Activated naive CD4-positive, alpha-beta T cell treated with anti-CD3 and anti-CD28 coated beads for 36 hours (primary cell): ENCODE measurements at regions not wholly inside any gene's neighbourhood (a gene's known extent, or its start where the extent isn't known, plus 50 kb on each side); places are given as distances from the start of the nearest gene placed in this dataset.

ENCODE experiments used
- CTCF ChIA-PET: fragments of 350-600 bp; sonication (Branson Sonifier 250); formaldehyde crosslinking; loops from one replicate; lab custom pipeline; 2021; ENCODE audit warnings: antibody characterized with exemption; lab: Charles Lee
- DNase-seq: peaks from one replicate; pipeline ENCODE4 v3.0.0-alpha.2; 2020
- H3K27ac Mint-ChIP-seq: one replicate; pipeline ENCODE4 v1.8.0; 2021; ENCODE audit warnings: mild to moderate bottlenecking, mixed read lengths
- H3K27me3 Mint-ChIP-seq: one replicate; pipeline ENCODE4 v1.8.0; 2021; ENCODE audit warnings: low read depth, mixed read lengths
- H3K36me3 Mint-ChIP-seq: one replicate; pipeline ENCODE4 v1.8.0; 2021; ENCODE audit warnings: low read depth, mixed read lengths
- H3K4me1 Mint-ChIP-seq: one replicate; pipeline ENCODE4 v1.8.0; 2021; ENCODE audit warnings: low read depth, mixed read lengths
- H3K4me3 Mint-ChIP-seq: one replicate; pipeline ENCODE4 v1.8.0; 2021; ENCODE audit warnings: mild to moderate bottlenecking, moderate library complexity, mixed read lengths
- H3K9me3 Mint-ChIP-seq: one replicate; pipeline ENCODE4 v1.8.0; 2021; ENCODE audit warnings: mixed read lengths
- intact Hi-C: fragments of 100-400 bp; cut with micrococcal nuclease; formaldehyde crosslinking; loops from one replicate; pipeline ENCODE4 v1.15.1; 2023

DNA sequence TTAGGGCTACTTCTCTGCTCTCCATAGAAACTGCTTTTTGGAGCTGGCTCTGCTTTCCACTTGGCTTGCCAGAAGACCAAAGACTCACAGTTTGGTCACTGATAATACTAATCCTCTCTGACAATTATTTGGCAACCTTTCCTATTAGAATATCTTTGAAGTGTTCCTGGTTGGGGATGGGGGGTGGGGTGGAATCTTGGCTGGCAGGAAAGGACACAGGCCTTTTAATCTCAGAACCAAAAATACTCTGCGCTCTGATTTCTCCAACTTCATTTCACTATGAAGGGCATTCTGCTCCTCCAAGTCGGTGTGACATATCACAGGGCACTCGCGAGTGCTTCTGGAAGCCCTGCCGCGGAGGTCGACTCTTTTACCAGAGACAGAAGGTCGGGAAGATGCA lies 1329.0 kb upstream of the WWC1 start:
- Mint-ChIP-seq H3K4me3 (no peak overlapping the region), H3K27ac (no peak overlapping the region), H3K9me3 (peaks cover 12% of the 10 kb centered on the region), H3K4me1 (no peaks in the 10 kb centered on the region), H3K36me3 (no peaks in the 10 kb centered on the region), H3K27me3 (no peaks in the 10 kb centered on the region)
- intact Hi-C loops, result no loop called here
- no peak for DNase-seq
- CTCF ChIA-PET, result interaction anchor here (0.6 kb wide), 1 partner anchor 100 kb away, joined by 4 read pairs; no protein-coding TSS in a partner anchor

DNA sequence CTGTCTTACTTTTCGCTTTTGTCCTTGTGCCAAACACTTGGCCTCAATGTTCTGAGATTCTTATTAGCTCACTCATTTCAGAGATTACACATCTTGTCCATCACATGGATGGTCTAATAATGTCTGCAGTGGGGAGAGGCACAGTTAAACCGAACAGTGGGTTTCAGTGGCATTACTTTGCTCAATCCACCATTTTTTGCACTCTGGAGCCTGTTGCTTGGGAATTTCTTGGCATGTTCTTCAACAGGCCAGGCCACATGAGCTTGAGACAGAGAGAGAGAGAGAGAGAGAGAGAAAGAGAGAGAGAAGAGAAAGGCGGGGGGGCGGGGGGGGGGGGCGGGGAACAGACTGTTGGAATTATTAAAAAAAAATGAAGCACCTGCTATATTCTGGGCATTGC lies 1327.8 kb upstream of the WWC1 start:
- Mint-ChIP-seq H3K27me3 (no peaks in the 10 kb centered on the region), H3K27ac (no peak overlapping the region), H3K4me3 (no peak overlapping the region), H3K9me3 (peaks cover 12% of the 10 kb centered on the region), H3K4me1 (no peaks in the 10 kb centered on the region), H3K36me3 (no peaks in the 10 kb centered on the region)
- DNase-seq, result no peak
- CTCF ChIA-PET, result no interaction called here
- intact Hi-C loops, result no loop called here

DNA sequence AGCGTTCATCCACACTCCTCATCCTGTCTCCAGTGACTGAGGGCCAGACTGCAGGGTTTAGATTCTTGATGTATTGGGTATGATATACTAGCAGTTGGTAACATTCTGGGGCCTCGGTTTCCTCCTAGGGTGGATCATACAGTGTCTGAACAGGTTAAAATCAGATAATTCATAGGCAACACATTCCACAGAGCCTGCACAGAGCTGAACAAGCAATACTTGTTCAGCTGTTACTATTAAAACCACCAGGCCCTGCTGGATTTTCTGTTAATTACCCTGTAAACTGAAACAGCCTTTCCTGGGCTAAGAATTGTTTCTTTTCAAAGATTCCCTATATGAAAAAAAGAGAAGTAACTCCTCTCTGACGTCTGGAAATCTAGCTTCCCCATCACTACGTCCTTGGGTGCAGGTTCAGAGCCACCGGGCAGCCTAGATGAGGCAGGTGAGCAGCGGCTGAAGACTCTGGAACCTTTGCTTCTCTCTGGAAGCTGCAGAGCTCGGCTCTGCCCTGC lies 1313.5 kb upstream of the WWC1 start:
- Mint-ChIP-seq H3K27me3 (peaks cover 33% of the 10 kb centered on the region), H3K4me1 (no peaks in the 10 kb centered on the region), H3K27ac (no peak overlapping the region), H3K36me3 (no peaks in the 10 kb centered on the region), H3K4me3 (no peak overlapping the region), H3K9me3 (no peaks in the 10 kb centered on the region)
- DNase-seq, result no peak
- intact Hi-C loops, result no loop called here
- CTCF ChIA-PET, result no interaction called here

DNA sequence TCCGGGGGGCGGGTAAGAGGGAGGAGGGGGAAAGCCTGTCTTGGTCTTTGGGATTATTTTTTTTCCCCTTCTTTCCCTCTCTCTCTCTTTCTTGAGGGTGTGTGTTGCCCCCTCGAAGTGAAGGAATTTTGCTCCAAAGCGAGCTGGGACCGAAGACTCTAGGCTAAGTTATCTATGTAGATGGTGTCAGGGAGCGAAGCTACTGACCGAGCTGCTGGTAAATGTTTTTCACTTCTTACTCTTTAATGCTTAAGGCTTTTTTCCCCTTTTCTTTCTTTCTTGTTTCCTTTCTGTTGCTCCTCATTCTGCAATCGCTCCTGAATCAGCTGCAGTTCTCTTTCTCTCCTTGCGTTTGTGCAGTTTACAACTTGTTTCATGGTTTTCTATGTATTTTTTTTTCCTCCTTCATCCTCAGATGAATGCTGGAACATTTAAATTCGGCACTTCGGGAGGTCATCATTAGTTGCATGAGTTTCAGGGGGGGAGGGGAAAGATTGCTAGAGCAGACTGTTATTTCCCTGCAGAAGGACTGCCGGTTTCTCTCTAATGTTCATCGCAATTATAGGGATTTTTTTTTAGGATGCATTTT lies 1312.0 kb upstream of the WWC1 start:
- CTCF ChIA-PET, result no interaction called here

DNA sequence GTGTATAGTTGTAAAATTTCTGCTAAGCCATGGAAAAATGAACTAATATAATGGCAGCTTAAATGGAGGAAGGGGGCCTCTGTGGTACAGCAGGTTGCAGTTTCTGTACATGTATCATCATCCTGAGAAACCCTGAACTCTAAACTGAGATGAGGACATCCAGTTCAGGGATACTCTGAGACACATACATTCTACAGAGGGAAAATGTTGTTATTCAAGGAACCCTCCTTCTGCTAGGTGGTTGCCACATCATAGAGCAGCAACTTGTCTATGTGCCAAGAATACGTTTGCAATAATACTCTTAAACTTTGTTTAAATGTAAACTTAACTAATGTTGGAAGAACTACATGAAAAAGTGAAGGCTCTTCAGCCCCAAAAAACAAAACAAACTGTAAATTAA lies 1310.8 kb upstream of the WWC1 start:
- intact Hi-C loops, result no loop called here

More for the DNA sequence above, 1312.0 kb upstream of the WWC1 start:
- Mint-ChIP-seq H3K4me3 (no peak overlapping the region), H3K27ac (no peak overlapping the region), H3K27me3 (peaks cover 33% of the 10 kb centered on the region), H3K4me1 (no peaks in the 10 kb centered on the region), H3K36me3 (no peaks in the 10 kb centered on the region), H3K9me3 (no peaks in the 10 kb centered on the region)
- intact Hi-C loops, result no loop called here
- DNase-seq, result no peak

DNA sequence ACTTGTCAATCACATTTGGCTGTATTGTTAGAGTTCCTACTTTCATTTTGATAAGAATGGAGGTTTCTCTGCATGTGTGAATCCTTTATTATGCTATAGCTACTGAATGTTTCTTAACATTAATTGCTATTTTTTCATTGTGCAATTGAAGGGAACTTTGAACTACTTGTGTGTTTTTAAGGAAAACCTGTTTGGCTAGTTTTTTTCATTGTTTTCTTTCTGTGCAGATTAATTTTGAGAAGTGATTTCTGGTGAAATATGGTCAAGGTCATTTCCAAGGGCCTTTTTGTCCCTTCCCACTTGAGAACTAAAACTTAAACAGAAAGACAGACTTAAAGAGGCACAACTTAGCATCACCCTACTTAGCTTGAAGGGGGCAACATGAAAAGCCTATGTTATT lies 1309.2 kb upstream of the WWC1 start:
- Mint-ChIP-seq H3K4me3 (no peak overlapping the region), H3K36me3 (no peaks in the 10 kb centered on the region), H3K4me1 (no peaks in the 10 kb centered on the region), H3K27ac (no peak overlapping the region), H3K27me3 (peaks cover 27% of the 10 kb centered on the region), H3K9me3 (no peaks in the 10 kb centered on the region)
- intact Hi-C loops, result no loop called here
- CTCF ChIA-PET, result no interaction called here
- no peak for DNase-seq

More for the DNA sequence above, 1310.8 kb upstream of the WWC1 start:
- no peak for DNase-seq
- H3K4me1 Mint-ChIP-seq, result no peaks in the 10 kb centered on the region
- H3K36me3 Mint-ChIP-seq, result no peaks in the 10 kb centered on the region
- H3K27me3 Mint-ChIP-seq, result peaks cover 32% of the 10 kb centered on the region
- no peak overlapping the region for H3K4me3 Mint-ChIP-seq
- H3K9me3 Mint-ChIP-seq, result no peaks in the 10 kb centered on the region
- no peak overlapping the region for H3K27ac Mint-ChIP-seq
- CTCF ChIA-PET, result no interaction called here

DNA sequence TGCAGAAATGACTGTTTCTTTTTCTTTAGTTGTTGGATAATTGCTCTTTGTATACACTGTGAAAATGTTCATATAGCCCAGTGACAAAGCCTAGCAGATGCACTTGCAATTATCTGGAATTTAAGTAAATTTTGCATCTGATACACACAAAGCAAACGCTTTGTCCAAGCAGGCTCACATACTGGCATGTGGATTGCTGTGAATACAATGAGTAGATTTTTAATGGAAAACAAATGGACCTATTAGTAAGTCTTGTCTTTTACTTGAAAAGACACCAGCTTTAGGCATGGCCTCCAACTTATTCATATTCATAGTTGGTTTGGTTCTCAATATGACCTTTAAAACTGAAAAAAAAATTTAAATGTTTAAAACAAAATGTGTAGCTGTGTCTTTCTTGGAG lies 1299.8 kb upstream of the WWC1 start:
- intact Hi-C loops, result no loop called here
- DNase-seq, result no peak
- no peaks in the 10 kb centered on the region for H3K27me3 Mint-ChIP-seq
- H3K4me3 Mint-ChIP-seq, result no peak overlapping the region
- H3K36me3 Mint-ChIP-seq, result no peaks in the 10 kb centered on the region
- H3K27ac Mint-ChIP-seq, result no peak overlapping the region
- H3K9me3 Mint-ChIP-seq, result no peaks in the 10 kb centered on the region
- no peaks in the 10 kb centered on the region for H3K4me1 Mint-ChIP-seq
- CTCF ChIA-PET, result no interaction called here

DNA sequence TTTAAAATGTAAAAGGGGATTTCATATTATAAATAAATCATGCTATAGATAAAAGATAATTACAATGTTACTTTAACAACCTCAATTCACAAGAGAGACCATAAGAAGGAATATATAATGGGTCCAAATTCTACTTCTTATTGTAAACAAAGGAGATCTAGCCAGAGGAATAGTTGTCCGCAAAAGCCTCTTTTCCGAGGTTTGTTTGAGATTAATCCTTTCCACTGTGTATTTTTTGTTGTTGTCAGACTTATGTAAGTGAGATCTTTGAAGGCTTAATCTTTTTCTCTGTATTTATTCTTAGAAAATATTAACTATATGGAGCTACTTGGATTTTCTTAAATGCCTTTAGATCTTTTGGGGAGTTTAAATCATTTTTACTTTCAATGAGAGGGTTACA lies 1299.3 kb upstream of the WWC1 start:
- DNase-seq, result no peak
- intact Hi-C loops, result no loop called here
- H3K27me3 Mint-ChIP-seq, result no peaks in the 10 kb centered on the region
- H3K4me1 Mint-ChIP-seq, result no peaks in the 10 kb centered on the region
- no peak overlapping the region for H3K4me3 Mint-ChIP-seq
- CTCF ChIA-PET, result no interaction called here
- no peaks in the 10 kb centered on the region for H3K9me3 Mint-ChIP-seq
- H3K27ac Mint-ChIP-seq, result no peak overlapping the region
- H3K36me3 Mint-ChIP-seq, result no peaks in the 10 kb centered on the region

DNA sequence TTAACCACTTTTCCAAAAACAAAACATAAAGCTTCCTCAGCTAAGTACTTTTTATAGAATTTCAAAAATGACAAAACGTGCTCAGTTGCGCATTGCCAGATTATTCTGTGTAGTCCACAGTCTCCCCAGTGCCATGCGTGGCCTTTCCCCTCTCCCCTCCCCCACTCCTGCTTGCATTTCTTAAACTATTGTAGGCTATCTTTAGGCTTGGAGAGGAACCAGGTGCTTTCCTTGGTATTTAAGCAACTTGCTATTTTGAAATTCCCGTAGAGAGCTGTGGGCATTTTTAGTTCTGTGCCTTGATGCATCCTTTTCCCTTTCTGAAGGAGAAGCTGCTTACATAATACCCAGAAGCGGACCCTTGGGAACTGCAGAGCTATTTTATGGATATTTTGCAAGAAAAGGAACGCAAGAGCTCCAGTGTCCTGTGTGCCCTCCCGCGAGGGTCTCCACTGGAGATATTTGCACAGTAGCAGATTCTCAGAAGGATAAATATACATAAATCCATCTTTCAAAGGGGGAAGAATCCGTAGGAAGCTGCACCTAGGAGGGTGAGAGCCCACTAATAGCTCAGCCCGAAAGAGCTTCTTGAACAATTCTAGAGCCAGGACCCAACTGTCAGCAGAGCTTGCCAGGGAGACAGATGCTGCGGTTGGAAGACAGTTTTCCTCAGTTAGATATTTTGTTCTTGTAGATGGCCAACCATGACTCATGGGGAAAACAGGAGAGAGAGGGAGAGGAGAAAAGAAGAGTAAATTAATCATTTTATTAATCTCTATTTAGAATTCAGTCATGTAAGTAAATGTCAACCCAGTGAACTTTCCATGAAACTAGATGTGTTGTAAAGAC lies 1298.3 kb upstream of the WWC1 start:
- H3K4me1 Mint-ChIP-seq, result no peaks in the 10 kb centered on the region
- H3K9me3 Mint-ChIP-seq, result peaks cover 2% of the 10 kb centered on the region
- no peak overlapping the region for H3K4me3 Mint-ChIP-seq
- no peaks in the 10 kb centered on the region for H3K27me3 Mint-ChIP-seq
- DNase-seq, result no peak
- CTCF ChIA-PET, result no interaction called here
- H3K27ac Mint-ChIP-seq, result no peak overlapping the region
- intact Hi-C loops, result no loop called here
- H3K36me3 Mint-ChIP-seq, result no peaks in the 10 kb centered on the region

DNA sequence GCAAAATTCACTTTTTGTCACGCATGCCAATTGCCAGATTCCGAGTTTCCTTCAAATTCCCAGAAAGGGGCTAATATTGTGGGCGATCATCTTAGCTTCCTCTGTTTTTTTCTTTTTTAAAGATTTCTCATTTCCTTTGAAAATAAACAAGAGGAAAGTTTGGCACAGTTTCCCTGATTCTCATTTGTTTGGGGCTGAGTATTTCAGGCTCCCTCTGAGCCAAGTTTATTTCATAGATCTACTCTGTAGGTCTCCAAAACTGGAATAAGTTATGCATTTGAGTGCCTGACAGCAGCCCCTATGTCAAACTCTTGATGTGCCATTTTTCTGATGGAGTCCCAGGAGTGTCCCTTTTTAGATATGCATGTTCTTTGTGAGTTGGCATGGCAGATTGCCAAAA lies 1297.2 kb upstream of the WWC1 start:
- CTCF ChIA-PET, result no interaction called here
- H3K36me3 Mint-ChIP-seq, result no peaks in the 10 kb centered on the region
- intact Hi-C loops, result no loop called here
- H3K27ac Mint-ChIP-seq, result no peak overlapping the region
- peaks cover 5% of the 10 kb centered on the region for H3K9me3 Mint-ChIP-seq
- no peaks in the 10 kb centered on the region for H3K4me1 Mint-ChIP-seq
- DNase-seq, result no peak
- no peaks in the 10 kb centered on the region for H3K27me3 Mint-ChIP-seq
- H3K4me3 Mint-ChIP-seq, result no peak overlapping the region

DNA sequence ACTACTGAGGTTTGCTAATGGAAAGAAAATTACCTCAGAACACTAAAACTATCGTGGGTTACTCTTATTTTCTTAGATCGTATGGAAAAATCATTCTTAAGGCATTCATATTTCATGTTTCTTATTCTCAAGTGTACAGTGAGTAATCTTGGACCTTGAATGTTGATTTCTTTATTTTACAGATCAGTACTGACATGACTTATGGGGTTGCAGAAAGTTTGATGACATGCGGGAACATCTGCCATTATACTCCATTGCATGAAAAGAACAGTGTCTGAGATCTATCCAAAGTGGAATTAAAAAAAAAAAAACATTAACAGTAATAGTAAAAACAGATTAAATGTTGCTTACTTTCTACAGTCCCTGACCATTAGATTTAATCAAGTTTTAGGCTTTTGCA lies 1290.2 kb upstream of the WWC1 start:
- peaks cover 9% of the 10 kb centered on the region for H3K9me3 Mint-ChIP-seq
- CTCF ChIA-PET, result no interaction called here
- no peaks in the 10 kb centered on the region for H3K27me3 Mint-ChIP-seq
- H3K36me3 Mint-ChIP-seq, result no peaks in the 10 kb centered on the region
- no peaks in the 10 kb centered on the region for H3K4me1 Mint-ChIP-seq
- H3K4me3 Mint-ChIP-seq, result no peak overlapping the region
- intact Hi-C loops, result no loop called here
- H3K27ac Mint-ChIP-seq, result no peak overlapping the region
- no peak for DNase-seq

DNA sequence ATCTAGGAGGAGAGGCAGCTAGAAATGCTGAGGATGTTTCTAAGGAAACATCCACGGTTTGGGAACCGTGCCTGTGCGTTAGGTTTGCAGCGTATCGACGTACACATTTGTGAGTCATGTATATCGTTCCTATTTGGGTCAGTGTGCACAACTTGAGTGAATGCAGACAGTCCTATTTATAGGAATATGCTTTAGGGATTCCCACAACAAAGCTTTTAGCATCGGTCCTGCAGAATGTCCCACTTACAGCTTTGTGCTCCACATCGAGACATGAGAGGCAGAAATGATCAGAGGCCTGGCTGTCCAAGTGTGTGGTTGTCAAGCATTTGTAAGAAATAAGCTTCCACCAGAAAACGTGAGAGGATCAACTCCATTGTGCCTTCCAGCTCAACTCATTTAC lies 1282.7 kb upstream of the WWC1 start:
- H3K9me3 Mint-ChIP-seq, result no peaks in the 10 kb centered on the region
- H3K27me3 Mint-ChIP-seq, result no peaks in the 10 kb centered on the region
- no peaks in the 10 kb centered on the region for H3K4me1 Mint-ChIP-seq
- intact Hi-C loops, result no loop called here
- no peak overlapping the region for H3K4me3 Mint-ChIP-seq
- DNase-seq, result no peak
- no peaks in the 10 kb centered on the region for H3K36me3 Mint-ChIP-seq
- H3K27ac Mint-ChIP-seq, result no peak overlapping the region
- CTCF ChIA-PET, result no interaction called here

DNA sequence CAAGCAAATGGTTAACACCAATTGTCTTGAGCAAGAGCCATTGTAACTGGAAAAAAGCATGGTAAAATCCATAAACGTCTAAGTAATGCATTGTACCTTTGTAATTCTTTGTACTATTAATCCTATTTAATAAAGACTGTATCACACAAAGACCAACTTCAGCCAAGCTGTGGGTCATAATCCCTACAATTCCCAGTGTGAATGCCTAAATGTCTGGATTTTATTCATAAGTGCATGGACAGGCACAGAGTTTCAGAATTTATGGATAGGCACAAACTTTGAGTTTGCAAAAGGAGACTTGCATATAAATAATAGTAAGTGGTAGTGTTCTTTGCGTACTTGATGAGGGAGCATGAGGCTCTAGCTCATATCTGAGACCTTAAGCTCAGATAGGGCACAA lies 1280.2 kb upstream of the WWC1 start:
- no peak for DNase-seq
- Mint-ChIP-seq H3K36me3 (no peaks in the 10 kb centered on the region), H3K4me1 (no peaks in the 10 kb centered on the region), H3K27me3 (no peaks in the 10 kb centered on the region), H3K27ac (no peak overlapping the region), H3K9me3 (no peaks in the 10 kb centered on the region), H3K4me3 (no peak overlapping the region)
- CTCF ChIA-PET, result no interaction called here
- intact Hi-C loops, result no loop called here
